Lower leg skin (tissue), 3 donors: ENCODE measurements at regions not wholly inside any gene's neighbourhood (a gene's known extent, or its start where the extent isn't known, plus 50 kb on each side); places are given as distances from the start of the nearest gene placed in this dataset.

Experiments
- POLR2A ChIP-seq, 2 donors: fragments of 450-650 bp; IDR thresholded peaks; one replicate each; pipeline ENCODE4 v1.6.1; 2016 to 2017; ENCODE audit warnings: antibody characterized with exemption in 2 of 2, mild to moderate bottlenecking in 1 of 2, moderate library complexity in 1 of 2
- TF ChIP-seq, protein P1 (sequence below), 3 donors: fragments of 450-650 bp; IDR thresholded peaks; one replicate each; pipeline ENCODE4 v1.5.1; 2016; ENCODE audit warnings: antibody characterized with exemption in 3 of 3, mild to moderate bottlenecking in 3 of 3, moderate library complexity in 2 of 3

DNA sequence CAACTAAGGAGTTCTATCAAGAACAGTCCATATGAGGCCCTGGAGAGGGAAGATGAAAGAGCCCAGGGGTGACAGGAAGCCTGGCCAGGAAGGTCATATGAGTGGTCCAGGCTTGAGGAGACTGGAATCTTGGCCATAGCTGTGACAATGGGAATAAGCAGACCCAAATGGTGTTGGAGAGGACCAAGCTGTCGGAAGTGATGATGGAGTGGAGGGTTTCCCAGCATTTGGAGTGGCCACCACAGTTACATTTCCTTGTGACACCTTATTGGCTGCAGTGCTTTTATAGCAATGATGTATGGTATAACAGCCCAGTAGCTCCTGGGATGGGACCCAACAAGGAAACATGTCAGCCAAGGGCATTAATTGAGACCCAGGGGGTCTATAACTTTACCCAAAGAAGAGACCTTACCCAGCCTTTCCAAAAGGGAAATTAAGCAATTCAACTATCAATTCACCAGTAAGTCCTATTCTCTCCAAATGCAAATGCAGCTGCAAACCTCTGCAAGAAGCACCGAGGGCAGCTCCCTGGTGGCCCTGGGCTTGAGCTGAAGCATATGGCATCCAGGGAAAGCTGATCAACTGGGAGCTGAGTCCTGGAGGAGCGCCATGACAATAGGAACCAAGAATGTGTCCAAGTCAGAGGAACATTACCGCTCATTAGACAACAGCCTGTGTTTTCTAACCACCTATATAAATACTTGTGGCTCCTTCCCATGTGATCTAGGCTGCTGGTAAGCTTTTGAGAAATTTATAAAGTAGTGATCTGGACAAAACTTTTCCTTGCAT, 219.4 kb downstream of the SOD2 start:
- TF ChIP-seq, protein P1, sequence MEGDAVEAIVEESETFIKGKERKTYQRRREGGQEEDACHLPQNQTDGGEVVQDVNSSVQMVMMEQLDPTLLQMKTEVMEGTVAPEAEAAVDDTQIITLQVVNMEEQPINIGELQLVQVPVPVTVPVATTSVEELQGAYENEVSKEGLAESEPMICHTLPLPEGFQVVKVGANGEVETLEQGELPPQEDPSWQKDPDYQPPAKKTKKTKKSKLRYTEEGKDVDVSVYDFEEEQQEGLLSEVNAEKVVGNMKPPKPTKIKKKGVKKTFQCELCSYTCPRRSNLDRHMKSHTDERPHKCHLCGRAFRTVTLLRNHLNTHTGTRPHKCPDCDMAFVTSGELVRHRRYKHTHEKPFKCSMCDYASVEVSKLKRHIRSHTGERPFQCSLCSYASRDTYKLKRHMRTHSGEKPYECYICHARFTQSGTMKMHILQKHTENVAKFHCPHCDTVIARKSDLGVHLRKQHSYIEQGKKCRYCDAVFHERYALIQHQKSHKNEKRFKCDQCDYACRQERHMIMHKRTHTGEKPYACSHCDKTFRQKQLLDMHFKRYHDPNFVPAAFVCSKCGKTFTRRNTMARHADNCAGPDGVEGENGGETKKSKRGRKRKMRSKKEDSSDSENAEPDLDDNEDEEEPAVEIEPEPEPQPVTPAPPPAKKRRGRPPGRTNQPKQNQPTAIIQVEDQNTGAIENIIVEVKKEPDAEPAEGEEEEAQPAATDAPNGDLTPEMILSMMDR (IDR thresholded peaks at IDR 0.05) = no peak
- no peak for TF ChIP-seq POLR2A (IDR thresholded peaks at IDR 0.05)
